ENCODE measurements at regions not wholly inside any gene's neighbourhood (a gene's known extent, or its start where the extent isn't known, plus 50 kb on each side); places are given as distances from the start of the nearest gene placed in this dataset.
"Not testable (repeated sequence)": the region's sequence is repeated elsewhere in the genome, so short reads cannot be mapped to it uniquely, and the experiment has no call there.

DNA sequence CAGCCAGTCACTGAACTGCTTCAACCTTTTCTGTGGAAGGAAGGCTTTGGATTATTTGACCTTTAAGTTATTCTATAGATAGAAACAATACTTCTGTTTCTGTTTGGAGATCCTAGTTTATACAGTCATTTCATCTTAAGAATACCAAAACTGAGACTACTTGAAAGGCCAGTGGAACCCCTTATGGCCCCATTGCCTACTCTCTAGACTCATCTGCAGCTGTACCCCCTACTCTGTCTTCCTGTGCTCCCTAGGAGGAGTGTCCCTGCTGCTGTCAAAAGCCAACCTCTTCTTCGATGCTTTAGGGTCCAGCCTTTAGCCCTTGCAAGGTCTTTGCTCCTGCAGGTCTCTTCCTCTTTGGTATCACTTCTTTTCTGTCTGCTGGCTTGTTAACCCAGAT lies 169.6 kb downstream of the EDEM1 start:
- DNase-seq (ENCODE audit: low read depth), result no peak

- no peak for DNase-seq (ENCODE audit: low read depth)
Observed at GRCh38 chr3:5358911-5359310, 171.4 kb downstream of the EDEM1 start.

- no peak for DNase-seq (ENCODE audit: low read depth)
Observed at GRCh38 chr3:5360453-5360852, 172.9 kb downstream of the EDEM1 start.

- no peak for DNase-seq (ENCODE audit: low read depth)
Observed at GRCh38 chr3:5366746-5367145, 179.2 kb downstream of the EDEM1 start.

- not testable (repeated sequence) for DNase-seq (ENCODE audit: low read depth)
Observed at GRCh38 chr3:5371555-5371954, 184.0 kb downstream of the EDEM1 start.

- DNase-seq (ENCODE audit: low read depth), result no peak
Observed at GRCh38 chr3:5376761-5377160, 189.3 kb downstream of the EDEM1 start.

GRCh38 chr3:5379266-5379665 lies 191.8 kb downstream of the EDEM1 start:
- DNase-seq (ENCODE audit: low read depth), result not testable (repeated sequence)

GRCh38 chr3:5383486-5384263 lies 196.2 kb downstream of the EDEM1 start:
- not testable (repeated sequence) for DNase-seq (ENCODE audit: low read depth)

- no peak for DNase-seq (ENCODE audit: low read depth)
Observed at GRCh38 chr3:5384557-5385236, 197.2 kb downstream of the EDEM1 start.

DNA sequence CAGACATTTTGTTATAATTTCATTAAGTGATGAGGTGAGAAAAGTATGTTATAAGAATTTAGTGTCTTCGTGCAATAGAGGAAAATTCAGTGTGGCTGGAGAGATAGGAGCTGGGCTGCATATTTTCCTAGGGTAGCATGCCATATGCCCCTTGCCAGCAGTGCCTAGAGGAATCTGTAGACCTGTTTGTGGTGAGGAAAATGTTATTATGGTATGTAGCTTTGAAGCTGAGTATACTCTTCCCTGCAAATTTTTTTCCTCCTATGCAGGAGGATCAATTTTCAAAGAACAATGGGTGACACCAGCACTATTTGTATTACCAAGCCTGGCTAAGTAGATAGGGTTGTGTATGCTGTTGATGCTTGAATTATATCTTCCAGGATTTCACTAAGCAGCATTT lies 200.6 kb downstream of the EDEM1 start:
- no peak for DNase-seq (ENCODE audit: low read depth)

GRCh38 chr3:5389057-5389456 lies 201.6 kb downstream of the EDEM1 start:
- DNase-seq (ENCODE audit: low read depth), result no peak

DNA sequence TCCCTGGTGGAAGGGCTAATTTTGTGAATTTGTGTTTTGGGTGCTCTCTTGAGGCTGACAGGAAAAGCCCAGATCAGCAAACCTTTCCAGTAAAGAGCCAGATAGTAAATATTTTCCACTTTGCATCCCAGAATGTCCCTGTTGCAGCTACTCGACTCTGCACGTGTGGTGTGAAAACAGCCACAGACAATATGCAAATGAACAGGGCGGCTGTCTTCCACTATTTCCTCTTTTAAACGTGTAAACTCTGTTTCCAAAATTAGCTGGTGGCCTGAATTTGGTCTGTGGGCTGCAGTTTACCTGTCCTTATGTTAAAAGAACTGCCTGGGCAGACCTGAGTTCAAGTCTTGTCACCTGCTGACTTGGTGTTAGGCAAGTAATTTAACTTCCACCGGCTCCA lies 202.7 kb downstream of the EDEM1 start:
- no peak for DNase-seq (ENCODE audit: low read depth)

DNA sequence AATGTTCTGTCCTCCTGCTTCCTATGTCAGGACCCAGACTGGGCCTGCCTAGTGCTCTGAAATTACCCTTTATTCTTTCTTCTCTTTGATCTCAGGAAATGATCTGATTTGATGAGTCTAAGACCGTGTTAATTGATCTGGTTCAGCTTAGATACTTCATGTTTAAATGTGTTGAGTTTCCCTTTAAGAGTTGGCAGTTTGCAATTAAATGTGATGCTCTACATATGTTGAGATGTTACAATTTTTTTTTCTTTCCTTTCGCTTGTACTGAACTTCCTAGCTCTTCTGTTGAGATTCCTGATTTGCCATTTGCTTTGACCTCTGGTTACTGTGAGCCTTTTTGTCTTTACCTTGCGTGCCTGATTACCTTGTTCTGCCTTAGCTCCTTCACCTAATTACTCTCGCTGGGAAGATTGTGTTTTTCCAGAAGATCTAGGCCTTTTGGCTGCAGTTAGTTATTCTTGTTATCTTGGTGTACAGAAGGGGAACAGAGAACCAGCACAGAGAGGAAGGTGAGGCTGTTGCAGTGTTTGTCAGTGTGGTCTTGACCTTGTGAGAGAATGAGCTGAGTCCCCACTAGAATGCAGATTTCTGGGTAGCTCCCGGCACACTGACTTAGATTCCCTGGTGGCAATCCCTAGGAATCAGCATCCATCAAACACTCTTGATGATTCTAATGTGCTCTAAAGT lies 203.6 kb downstream of the EDEM1 start:
- DNase-seq (ENCODE audit: low read depth), result no peak

- DNase-seq (ENCODE audit: low read depth), result no peak
Observed at GRCh38 chr3:5401002-5401401, 213.5 kb downstream of the EDEM1 start.

- DNase-seq (ENCODE audit: low read depth), result no peak
Observed at GRCh38 chr3:5404718-5405117, 217.2 kb downstream of the EDEM1 start.

DNA sequence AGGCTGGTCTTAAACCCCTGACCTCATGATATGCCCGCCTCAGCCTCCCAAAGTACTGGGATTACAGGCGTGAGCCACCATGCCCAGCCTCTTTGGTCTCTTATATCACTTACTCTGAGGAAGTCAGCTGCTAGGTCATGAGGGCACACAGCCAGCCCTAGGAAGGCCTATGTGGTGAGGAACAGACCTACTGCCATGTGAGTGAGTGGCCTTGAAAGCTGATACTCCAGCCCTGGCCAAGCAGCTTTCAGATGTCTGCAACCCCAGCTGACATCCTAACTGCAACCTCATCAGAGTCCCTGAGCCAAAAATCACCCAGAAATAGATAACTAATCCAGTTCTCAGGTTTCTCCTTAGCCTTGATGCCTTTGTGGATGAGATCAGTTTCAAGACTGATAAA lies 224.3 kb downstream of the EDEM1 start:
- DNase-seq (ENCODE audit: low read depth), result no peak

GRCh38 chr3:5423076-5423475 lies 235.6 kb downstream of the EDEM1 start:
- no peak for DNase-seq (ENCODE audit: low read depth)

DNA sequence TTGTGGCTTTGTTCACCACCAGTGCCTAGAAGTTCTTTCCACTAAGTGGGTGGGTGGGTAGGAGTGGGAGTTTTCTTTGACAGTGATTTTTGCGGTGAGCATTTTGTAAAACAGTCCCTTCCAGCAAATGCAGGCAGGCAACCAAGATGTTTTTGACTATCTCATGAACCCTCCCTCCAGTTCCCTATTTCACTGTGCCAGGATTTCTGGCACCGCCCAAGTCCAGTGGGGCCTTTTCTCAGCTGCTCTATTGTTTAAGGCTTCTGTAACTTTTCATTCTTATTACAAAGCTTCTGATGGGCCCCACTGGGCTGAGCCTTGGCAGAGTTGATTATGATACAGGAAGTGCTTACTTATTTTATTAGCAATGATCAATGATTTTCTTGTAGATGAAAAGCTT lies 236.0 kb downstream of the EDEM1 start:
- no peak for DNase-seq (ENCODE audit: low read depth)

- no peak for DNase-seq (ENCODE audit: low read depth)
Observed at GRCh38 chr3:5425371-5425770, 237.9 kb downstream of the EDEM1 start.

GRCh38 chr3:5426094-5426883 lies 238.8 kb downstream of the EDEM1 start:
- DNase-seq (ENCODE audit: low read depth), result peak; percentile 35

GRCh38 chr3:5427021-5427420 lies 239.5 kb downstream of the EDEM1 start:
- DNase-seq (ENCODE audit: low read depth), result no peak

DNA sequence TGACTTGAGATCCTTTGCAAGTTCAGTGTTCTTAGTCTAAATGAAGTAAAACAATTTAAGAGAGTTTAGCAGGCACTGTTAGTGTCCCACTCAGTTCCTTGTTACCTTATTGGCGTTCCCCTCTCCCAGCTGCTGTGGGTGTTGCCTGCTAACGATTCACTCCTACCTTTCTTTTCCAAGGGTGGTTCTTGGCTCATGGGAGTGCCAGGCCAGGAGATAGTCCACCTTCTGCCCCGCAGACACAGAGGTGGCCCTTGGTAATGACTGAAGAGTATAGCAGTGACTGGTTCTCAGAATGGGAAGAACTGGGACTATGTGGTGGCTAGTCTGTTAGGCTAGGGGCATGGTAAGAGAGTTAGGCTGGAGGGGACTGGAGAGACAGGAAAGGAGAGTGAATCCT lies 240.4 kb downstream of the EDEM1 start:
- no peak for DNase-seq (ENCODE audit: low read depth)
